ENCODE measurements at regions not wholly inside any gene's neighbourhood (a gene's known extent, or its start where the extent isn't known, plus 50 kb on each side); places are given as distances from the start of the nearest gene placed in this dataset.

GRCh38 chr4:24117975-24118374 lies 228.1 kb upstream of the PPARGC1A start (continued):
- TF ChIP-seq CEBPZ (IDR thresholded peaks at IDR 0.05; ENCODE audit: borderline replicate concordance, low read depth, low read length) (no peak), NR4A1 (CRISPR knock-in tag; IDR thresholded peaks at IDR 0.05) (no peak), NR4A1 (tag; IDR thresholded peaks at IDR 0.05) (no peak), CBX1 (IDR thresholded peaks at IDR 0.05; ENCODE audit: low read depth) (no peak)

GRCh38 chr4:24116107-24116506 lies 226.3 kb upstream of the PPARGC1A start:
- H3K9me3 ChIP-seq (replicated peaks; ENCODE audit: control insufficient read depth, insufficient read depth, low read depth, low read length), result no peaks in the 10 kb centered on the region
- no peak overlapping the region for H3K4me3 ChIP-seq
- H3K36me3 ChIP-seq (ENCODE audit: control insufficient read depth, insufficient read depth, low read length), result no peaks in the 10 kb centered on the region
- no peak overlapping the region for H2AFZ ChIP-seq (ENCODE audit: low read depth, low read length)
- H3K4me2 ChIP-seq (ENCODE audit: insufficient read depth, low read length), result no peak overlapping the region
- intact Hi-C loops (cut with micrococcal nuclease), result no loop called here
- no peak overlapping the region for H3K27ac ChIP-seq (ENCODE audit: extremely low read depth, low read depth, low read length)
- POLR2A ChIA-PET, result no interaction called here
- no TSS peak for BruUV-seq (replicated peaks)
- H3K9ac ChIP-seq (ENCODE audit: insufficient read depth in 1 of 2, low read depth in 2 of 2, low read length in 2 of 2), result no peak overlapping the region
- H3K79me2 ChIP-seq (ENCODE audit: control insufficient read depth, insufficient read depth, low read length), result no peaks in the 10 kb centered on the region
- 0% methylated on average over 3 of the region's 3 CpGs for WGBS (ENCODE audit: insufficient coverage, low coverage, missing lambda C conversion rate)
- H3K4me1 ChIP-seq (replicated peaks in 1 of 2; ENCODE audit: control insufficient read depth in 2 of 2, insufficient read depth in 2 of 2, low read length in 2 of 2), result no peaks in the 10 kb centered on the region
- in situ Hi-C loops (cut with MboI), result no loop called here
- H3K9me1 ChIP-seq (ENCODE audit: control insufficient read depth, insufficient read depth, low read length), result no peaks in the 10 kb centered on the region
- FAIRE-seq (no peak), ATAC-seq (no peak), DNase-seq (ENCODE audit: extremely low read depth in 1 of 4, low spot score in 3 of 4) (no peak)
- CTCF ChIA-PET (ENCODE audit: low intra/inter-chr PET ratio), result no interaction called here
- no peaks in the 10 kb centered on the region for H3K27me3 ChIP-seq (ENCODE audit: control insufficient read depth in 2 of 2, insufficient read depth in 2 of 2, low read length in 2 of 2)
- no peaks in the 10 kb centered on the region for H4K20me1 ChIP-seq (replicated peaks; ENCODE audit: control insufficient read depth, insufficient read depth, low read length)
- TF ChIP-seq CBX2 (IDR thresholded peaks at IDR 0.05; ENCODE audit: insufficient read depth, low read length, poor library complexity, severe bottlenecking) (no peak), MCM5 (IDR thresholded peaks at IDR 0.05; ENCODE audit: low read depth) (no peak), TSC22D4 (tag; IDR thresholded peaks at IDR 0.05) (no peak), ETS1 (conservative IDR thresholded peaks at IDR 0.05; ENCODE audit: control insufficient read depth, low read depth, low read length) (no peak), HES1 (IDR thresholded peaks at IDR 0.05; ENCODE audit: low read depth) (no peak), DDX20 (tag; IDR thresholded peaks at IDR 0.05; ENCODE audit: low read depth) (no peak), TRIM28 (IDR thresholded peaks at IDR 0.05) (no peak), MBD1 (CRISPR knock-in tag; IDR thresholded peaks at IDR 0.05) (no peak), SAFB (IDR thresholded peaks at IDR 0.05; ENCODE audit: borderline replicate concordance, low read depth, low read length) (no peak), KDM1A (IDR thresholded peaks at IDR 0.05) (no peak), ARID1B (IDR thresholded peaks at IDR 0.05) (no peak), HIVEP1 (CRISPR knock-in tag; IDR thresholded peaks at IDR 0.05) (no peak), GTF2F1 (IDR thresholded peaks at IDR 0.05; ENCODE audit: low read depth, low read length) (no peak)
